ENCODE measurements at regions not wholly inside any gene's neighbourhood (a gene's known extent, or its start where the extent isn't known, plus 50 kb on each side); places are given as distances from the start of the nearest gene placed in this dataset.
"Not testable (repeated sequence)": the region's sequence is repeated elsewhere in the genome, so short reads cannot be mapped to it uniquely, and the experiment has no call there.

- DNase-seq (ENCODE audit: low read depth in 1 of 2, low spot score in 1 of 2); H3K4me3 ChIP-seq; H3K9me3 ChIP-seq (ENCODE audit: low read depth); H3K36me3 ChIP-seq; H3K27me3 ChIP-seq; H3K27ac ChIP-seq; H3K4me1 ChIP-seq (ENCODE audit: low read depth): not testable (repeated sequence)
Measured at GRCh38 chr15:29648415-29648814, 173.9 kb downstream of the TJP1 start.

- no peak for TF ChIP-seq CTCF (IDR thresholded peaks at IDR 0.05; ENCODE audit: low read depth, low read length)
- no peak overlapping the region for H3K4me3 ChIP-seq
- H3K27ac ChIP-seq = no peak overlapping the region
- no peak for DNase-seq (ENCODE audit: low read depth in 1 of 2, low spot score in 1 of 2)
- H3K27me3 ChIP-seq = no peaks in the 10 kb centered on the region
- H3K4me1 ChIP-seq (ENCODE audit: low read depth) = no peaks in the 10 kb centered on the region
- H3K9me3 ChIP-seq (ENCODE audit: low read depth) = no peaks in the 10 kb centered on the region
- no peaks in the 10 kb centered on the region for H3K36me3 ChIP-seq
Measured at GRCh38 chr15:29645841-29646240, 176.4 kb downstream of the TJP1 start.

- not testable (repeated sequence) for H3K27ac ChIP-seq; H3K27me3 ChIP-seq; DNase-seq (ENCODE audit: low read depth in 1 of 2, low spot score in 1 of 2); H3K4me3 ChIP-seq; H3K36me3 ChIP-seq; H3K9me3 ChIP-seq (ENCODE audit: low read depth); H3K4me1 ChIP-seq (ENCODE audit: low read depth)
Measured at GRCh38 chr15:29644361-29644760, 177.9 kb downstream of the TJP1 start.

- H3K4me3 ChIP-seq = no peak overlapping the region
- peak in 1 of 2 donors; percentile 8 for DNase-seq (ENCODE audit: low read depth in 1 of 2, low spot score in 1 of 2)
- TF ChIP-seq CTCF (IDR thresholded peaks at IDR 0.05; ENCODE audit: low read depth, low read length) = no peak
Measured at GRCh38 chr15:29638781-29639180, 183.5 kb downstream of the TJP1 start.

GRCh38 chr15:29638011-29638410, 184.3 kb downstream of the TJP1 start:
- no peak for DNase-seq (ENCODE audit: low read depth in 1 of 2, low spot score in 1 of 2)
- no peak for TF ChIP-seq CTCF (IDR thresholded peaks at IDR 0.05; ENCODE audit: low read depth, low read length)
- no peaks in the 10 kb centered on the region for H3K36me3 ChIP-seq
- no peaks in the 10 kb centered on the region for H3K9me3 ChIP-seq (ENCODE audit: low read depth)
- no peaks in the 10 kb centered on the region for H3K27me3 ChIP-seq
- no peak overlapping the region for H3K27ac ChIP-seq
- H3K4me1 ChIP-seq (ENCODE audit: low read depth) = no peaks in the 10 kb centered on the region
- no peak overlapping the region for H3K4me3 ChIP-seq

More at GRCh38 chr15:29638781-29639180, 183.5 kb downstream of the TJP1 start:
- no peaks in the 10 kb centered on the region for H3K4me1 ChIP-seq (ENCODE audit: low read depth)
- no peaks in the 10 kb centered on the region for H3K27me3 ChIP-seq
- no peaks in the 10 kb centered on the region for H3K36me3 ChIP-seq
- no peaks in the 10 kb centered on the region for H3K9me3 ChIP-seq (ENCODE audit: low read depth)
- no peak overlapping the region for H3K27ac ChIP-seq

- Histone ChIP-seq H3K9me3 (ENCODE audit: low read depth) (no peaks in the 10 kb centered on the region), H3K4me1 (ENCODE audit: low read depth) (no peaks in the 10 kb centered on the region), H3K27me3 (no peaks in the 10 kb centered on the region), H3K36me3 (no peaks in the 10 kb centered on the region), H3K27ac (no peak overlapping the region), H3K4me3 (no peak overlapping the region)
- DNase-seq (ENCODE audit: low read depth in 1 of 2, low spot score in 1 of 2) = no peak
- no peak for TF ChIP-seq CTCF (IDR thresholded peaks at IDR 0.05; ENCODE audit: low read depth, low read length)
Measured at GRCh38 chr15:29637555-29637954, 184.7 kb downstream of the TJP1 start.

GRCh38 chr15:29636921-29637320, 185.3 kb downstream of the TJP1 start:
- Histone ChIP-seq H3K36me3 (no peaks in the 10 kb centered on the region), H3K27ac (no peak overlapping the region), H3K4me3 (no peak overlapping the region), H3K4me1 (ENCODE audit: low read depth) (no peaks in the 10 kb centered on the region), H3K9me3 (ENCODE audit: low read depth) (no peaks in the 10 kb centered on the region), H3K27me3 (no peaks in the 10 kb centered on the region)
- TF ChIP-seq CTCF (IDR thresholded peaks at IDR 0.05; ENCODE audit: low read depth, low read length) = no peak
- DNase-seq (ENCODE audit: low read depth in 1 of 2, low spot score in 1 of 2) = no peak

All from cardiac muscle cell (in vitro differentiated cells and primary cell).